ENCODE measurements at regions not wholly inside any gene's neighbourhood (a gene's known extent, or its start where the extent isn't known, plus 50 kb on each side); places are given as distances from the start of the nearest gene placed in this dataset.

DNA sequence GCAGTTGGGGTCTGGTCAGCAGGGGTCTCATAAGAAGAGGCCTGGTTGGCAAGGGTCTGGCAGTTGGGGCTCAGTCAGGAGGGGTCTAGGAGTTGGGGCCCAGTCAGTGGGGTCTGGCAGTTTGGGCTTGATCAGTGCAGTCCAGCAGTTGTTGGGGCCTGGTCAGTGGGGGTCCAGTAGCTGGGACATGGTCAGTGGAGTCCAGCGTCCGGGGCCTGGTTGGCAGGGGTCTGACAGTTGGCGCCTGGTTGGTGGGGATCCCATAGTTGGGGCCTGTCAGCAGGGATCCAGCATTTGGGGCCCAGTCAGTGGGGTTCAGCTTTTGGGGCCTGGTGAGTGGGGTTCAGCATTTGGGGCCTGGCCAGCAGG is 60.5 kb upstream of the TPM4 start:
- peaks cover 87% of the 10 kb centered on the region for H3K9me3 ChIP-seq (ENCODE audit: insufficient read depth, low read depth, low read length)
- no peaks in the 10 kb centered on the region for H3K4me1 ChIP-seq (ENCODE audit: insufficient read depth, low read length)
- no peak overlapping the region for H3K9ac ChIP-seq (ENCODE audit: low read depth, low read length)
- H3K4me3 ChIP-seq (ENCODE audit: low read length): no peak overlapping the region
- H3K36me3 ChIP-seq (ENCODE audit: insufficient read depth, low read length): no peaks in the 10 kb centered on the region
- H3K27me3 ChIP-seq (ENCODE audit: insufficient read depth, low read length): no peaks in the 10 kb centered on the region
- H3K27ac ChIP-seq (ENCODE audit: low read depth, low read length): no peak overlapping the region
- 76% methylated on average over 3 of the region's 3 CpGs for WGBS

DNA sequence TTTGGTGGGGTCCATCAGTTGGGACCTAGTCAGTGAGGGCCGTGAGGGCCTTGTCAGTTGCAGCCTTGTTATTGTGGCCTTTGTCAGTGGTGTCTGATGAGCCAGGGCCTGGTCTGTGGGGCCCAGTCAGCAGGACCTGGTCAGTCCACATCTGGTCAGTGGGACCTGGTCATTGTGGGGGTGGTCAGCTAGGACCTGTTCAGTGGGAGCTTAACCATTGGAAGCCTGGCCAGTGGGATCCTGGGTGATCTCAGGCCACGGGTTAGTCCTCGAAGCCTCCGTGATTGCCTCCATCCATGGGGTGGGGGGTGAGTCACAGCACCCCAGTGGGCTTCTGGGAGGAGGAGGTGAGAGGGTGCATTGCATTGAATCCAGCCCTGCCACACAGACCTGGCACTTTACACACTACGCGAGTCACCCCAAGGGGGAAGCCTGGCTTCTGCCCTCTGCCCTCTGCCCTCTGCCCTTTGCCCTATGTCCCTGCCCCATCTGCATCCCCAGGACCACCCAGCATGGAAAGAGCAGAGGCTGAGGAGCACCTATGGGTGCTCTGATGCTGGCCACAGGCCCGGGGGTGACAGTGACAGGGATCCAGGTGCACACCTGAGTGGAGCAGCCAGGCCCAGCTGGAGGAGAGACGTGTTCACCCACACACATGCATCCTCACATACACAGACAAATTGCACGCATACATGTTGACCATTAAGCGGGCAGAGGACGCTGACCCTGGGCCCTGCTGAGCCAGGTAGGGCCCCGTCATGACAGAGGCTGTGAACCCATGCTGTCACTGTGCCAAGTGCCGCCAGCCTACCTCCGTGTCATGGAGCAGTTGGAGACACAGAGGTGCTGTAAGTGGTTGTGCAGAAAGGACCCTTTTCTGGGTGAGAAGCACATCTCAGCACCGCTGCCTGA is 59.8 kb upstream of the TPM4 start:
- Histone ChIP-seq H3K27ac (ENCODE audit: low read depth, low read length) (no peak overlapping the region), H3K4me1 (ENCODE audit: insufficient read depth, low read length) (no peaks in the 10 kb centered on the region), H3K36me3 (ENCODE audit: insufficient read depth, low read length) (no peaks in the 10 kb centered on the region), H3K27me3 (ENCODE audit: insufficient read depth, low read length) (no peaks in the 10 kb centered on the region), H3K9me3 (ENCODE audit: insufficient read depth, low read depth, low read length) (peaks cover 88% of the 10 kb centered on the region), H3K9ac (ENCODE audit: low read depth, low read length) (no peak overlapping the region), H3K4me3 (ENCODE audit: low read length) (no peak overlapping the region)
- WGBS: 86% methylated on average over 15 of the region's 15 CpGs

DNA sequence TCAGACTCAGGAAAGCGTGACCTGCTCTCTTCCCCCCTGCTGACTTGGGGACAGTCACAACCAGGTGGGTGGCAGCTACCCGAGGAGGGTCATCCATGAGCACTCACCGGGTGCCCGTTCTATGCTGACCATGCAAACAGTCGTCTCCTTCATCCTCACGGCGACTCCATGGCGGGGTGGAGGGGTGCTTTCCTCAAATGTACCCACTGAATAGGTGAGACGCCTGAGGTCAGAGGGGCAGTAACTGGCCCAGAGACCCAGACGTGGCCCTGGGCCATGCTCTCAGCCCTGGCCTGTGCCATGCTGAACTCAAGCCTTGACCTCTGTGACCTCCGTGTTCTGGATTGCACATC is 59.2 kb upstream of the TPM4 start:
- no peaks in the 10 kb centered on the region for H3K4me1 ChIP-seq (ENCODE audit: insufficient read depth, low read length)
- peaks cover 86% of the 10 kb centered on the region for H3K9me3 ChIP-seq (ENCODE audit: insufficient read depth, low read depth, low read length)
- no peak overlapping the region for H3K27ac ChIP-seq (ENCODE audit: low read depth, low read length)
- no peaks in the 10 kb centered on the region for H3K36me3 ChIP-seq (ENCODE audit: insufficient read depth, low read length)
- WGBS: 86% methylated on average over 11 of the region's 11 CpGs
- H3K9ac ChIP-seq (ENCODE audit: low read depth, low read length): no peak overlapping the region
- H3K4me3 ChIP-seq (ENCODE audit: low read length): no peak overlapping the region
- H3K27me3 ChIP-seq (ENCODE audit: insufficient read depth, low read length): no peaks in the 10 kb centered on the region

DNA sequence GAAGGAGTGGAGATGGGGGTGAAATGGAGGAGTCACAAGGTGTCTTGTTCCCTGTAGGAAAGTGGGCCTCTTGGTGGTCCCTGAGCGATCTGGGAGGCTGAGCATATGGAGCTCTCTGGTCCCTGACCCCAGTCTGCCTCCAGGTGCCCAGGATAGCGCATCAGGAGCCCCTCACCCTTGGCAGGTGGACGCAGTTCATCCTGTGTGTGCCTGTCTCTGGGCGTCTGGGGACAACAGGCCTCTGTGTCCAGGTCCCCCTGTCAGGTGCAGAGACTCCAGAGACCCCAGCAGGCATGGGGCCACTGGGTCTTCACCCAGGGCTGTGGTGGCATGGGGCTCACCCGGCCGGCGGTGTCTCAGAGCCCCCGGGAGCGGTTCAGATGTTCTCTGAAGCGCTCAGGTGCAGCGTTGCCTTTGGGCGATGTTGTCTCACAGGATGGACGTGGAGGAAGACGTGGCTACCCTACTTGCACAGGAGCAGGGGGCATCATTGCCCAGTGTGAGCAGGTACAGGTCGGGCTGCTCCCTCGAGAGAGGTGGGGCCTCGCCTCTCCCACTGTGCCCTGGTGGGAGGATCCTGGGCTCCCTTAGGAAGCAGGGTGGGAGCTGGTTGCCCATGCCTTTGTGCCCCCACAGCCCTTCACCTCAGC is 58.1 kb upstream of the TPM4 start:
- Histone ChIP-seq H3K9ac (ENCODE audit: low read depth, low read length) (no peak overlapping the region), H3K27me3 (ENCODE audit: insufficient read depth, low read length) (no peaks in the 10 kb centered on the region), H3K4me3 (ENCODE audit: low read length) (no peak overlapping the region), H3K36me3 (ENCODE audit: insufficient read depth, low read length) (no peaks in the 10 kb centered on the region), H3K9me3 (ENCODE audit: insufficient read depth, low read depth, low read length) (peaks cover 81% of the 10 kb centered on the region), H3K4me1 (ENCODE audit: insufficient read depth, low read length) (no peaks in the 10 kb centered on the region), H3K27ac (ENCODE audit: low read depth, low read length) (no peak overlapping the region)
- WGBS: 79% methylated on average over 17 of the region's 17 CpGs

DNA sequence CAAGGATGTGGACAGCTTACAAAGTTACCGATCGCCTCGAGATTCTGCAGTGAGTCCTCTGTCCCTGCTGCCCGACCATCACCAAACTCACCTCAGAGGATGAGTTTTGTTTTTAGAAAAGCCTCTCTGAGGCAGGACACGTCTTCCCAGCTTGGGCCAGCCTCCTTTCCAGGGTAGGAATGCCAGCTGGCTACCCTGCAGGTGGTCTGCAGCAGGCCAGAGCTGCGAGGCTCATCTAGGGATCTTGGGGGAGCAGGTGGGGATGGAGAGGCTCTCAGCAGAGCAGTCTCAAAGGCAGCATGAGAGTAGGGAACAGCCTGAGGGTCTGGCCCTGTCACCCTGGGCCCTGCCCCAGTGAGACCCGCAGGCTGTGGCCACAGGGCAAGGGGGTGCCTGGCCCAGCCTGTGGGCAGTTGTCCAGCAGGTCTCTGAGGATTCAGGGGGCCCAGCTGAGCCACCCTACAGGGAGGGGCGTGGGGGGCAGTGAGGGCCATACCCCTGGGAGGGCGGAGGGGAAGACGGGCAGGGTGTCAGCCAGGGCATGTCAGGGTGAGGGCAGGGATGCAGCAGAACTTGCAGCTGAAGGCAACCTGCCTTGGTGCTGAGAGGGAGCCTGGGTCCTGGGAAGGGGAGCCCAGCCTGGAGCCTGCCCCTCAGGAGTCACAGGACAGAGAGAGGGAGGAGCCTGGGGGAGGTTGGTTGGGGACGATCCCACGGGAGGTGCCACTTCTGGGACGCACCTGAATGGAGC is 57.3 kb upstream of the TPM4 start:
- Histone ChIP-seq H3K27ac (ENCODE audit: low read depth, low read length) (no peak overlapping the region), H3K9me3 (ENCODE audit: insufficient read depth, low read depth, low read length) (peaks cover 78% of the 10 kb centered on the region), H3K9ac (ENCODE audit: low read depth, low read length) (no peak overlapping the region), H3K4me1 (ENCODE audit: insufficient read depth, low read length) (no peaks in the 10 kb centered on the region), H3K36me3 (ENCODE audit: insufficient read depth, low read length) (no peaks in the 10 kb centered on the region), H3K27me3 (ENCODE audit: insufficient read depth, low read length) (no peaks in the 10 kb centered on the region), H3K4me3 (ENCODE audit: low read length) (no peak overlapping the region)
- WGBS: 79% methylated on average over 13 of the region's 13 CpGs

DNA sequence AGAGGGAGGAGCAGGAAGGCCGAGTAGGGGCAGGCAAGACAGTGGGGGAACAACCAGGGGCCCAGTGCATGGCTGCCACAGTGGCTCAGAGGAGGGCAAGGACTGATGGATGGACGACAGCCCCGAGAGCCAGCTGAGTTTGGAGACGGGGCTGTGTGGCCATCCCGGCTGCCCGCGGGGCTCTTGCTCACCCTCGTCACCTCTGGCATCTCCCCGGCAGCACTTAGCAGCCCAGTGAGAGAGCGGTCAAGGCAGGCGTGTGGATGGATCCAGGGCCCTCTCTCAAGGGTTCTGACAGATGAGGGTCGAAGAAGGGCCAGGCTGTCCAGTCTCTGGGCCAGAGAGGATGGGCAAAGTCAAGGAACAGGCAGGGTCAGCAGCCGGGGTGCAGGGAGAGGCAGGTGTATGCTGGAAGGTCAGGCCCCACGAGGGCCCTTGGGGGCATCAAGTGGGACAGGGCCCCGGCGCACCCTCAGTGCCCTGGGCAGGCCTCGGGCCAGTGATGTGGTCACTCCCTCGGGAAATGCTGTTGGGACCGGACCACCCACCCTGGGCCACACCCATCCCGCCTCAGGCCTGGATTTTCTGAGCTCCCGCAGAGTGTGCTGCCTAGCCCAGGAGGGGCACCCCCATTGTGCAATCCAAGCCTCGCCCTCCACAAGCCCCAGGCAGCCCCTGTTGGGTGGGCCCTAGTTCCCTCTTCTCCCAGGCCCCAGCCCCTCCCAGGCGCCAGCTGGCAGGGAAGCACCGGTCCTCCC is 56.4 kb upstream of the TPM4 start:
- WGBS: 87% methylated on average over 24 of the region's 24 CpGs
- no peaks in the 10 kb centered on the region for H3K27me3 ChIP-seq (ENCODE audit: insufficient read depth, low read length)
- no peaks in the 10 kb centered on the region for H3K36me3 ChIP-seq (ENCODE audit: insufficient read depth, low read length)
- no peak overlapping the region for H3K27ac ChIP-seq (ENCODE audit: low read depth, low read length)
- H3K9me3 ChIP-seq (ENCODE audit: insufficient read depth, low read depth, low read length): peaks cover 74% of the 10 kb centered on the region
- no peak overlapping the region for H3K4me3 ChIP-seq (ENCODE audit: low read length)
- H3K9ac ChIP-seq (ENCODE audit: low read depth, low read length): no peak overlapping the region
- no peaks in the 10 kb centered on the region for H3K4me1 ChIP-seq (ENCODE audit: insufficient read depth, low read length)

DNA sequence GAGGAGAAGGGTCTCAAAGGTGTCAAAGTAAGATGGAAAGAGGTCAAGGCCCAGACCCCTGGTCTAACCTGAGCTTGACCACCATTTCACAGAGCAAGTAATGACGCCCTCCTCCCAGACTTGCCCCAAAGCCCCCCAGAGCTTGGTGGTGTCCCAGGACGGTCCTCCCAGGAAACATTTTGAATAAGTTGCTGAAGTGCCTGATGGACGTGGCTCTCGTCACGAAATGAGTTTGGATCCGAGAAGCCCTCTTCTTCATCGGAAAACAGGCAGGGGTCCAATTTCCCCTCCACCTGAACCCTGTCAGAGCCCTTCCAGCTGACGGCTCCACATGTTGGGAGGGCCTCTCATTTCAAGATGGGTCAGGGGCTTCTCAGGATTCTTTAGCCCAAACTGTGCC is 54.5 kb upstream of the TPM4 start:
- H3K36me3 ChIP-seq (ENCODE audit: insufficient read depth, low read length): no peaks in the 10 kb centered on the region
- H3K9ac ChIP-seq (ENCODE audit: low read depth, low read length): no peak overlapping the region
- 76% methylated on average over 8 of the region's 8 CpGs for WGBS
- H3K27ac ChIP-seq (ENCODE audit: low read depth, low read length): no peak overlapping the region
- H3K4me3 ChIP-seq (ENCODE audit: low read length): no peak overlapping the region
- no peaks in the 10 kb centered on the region for H3K4me1 ChIP-seq (ENCODE audit: insufficient read depth, low read length)
- H3K9me3 ChIP-seq (ENCODE audit: insufficient read depth, low read depth, low read length): peaks cover 58% of the 10 kb centered on the region
- H3K27me3 ChIP-seq (ENCODE audit: insufficient read depth, low read length): no peaks in the 10 kb centered on the region

DNA sequence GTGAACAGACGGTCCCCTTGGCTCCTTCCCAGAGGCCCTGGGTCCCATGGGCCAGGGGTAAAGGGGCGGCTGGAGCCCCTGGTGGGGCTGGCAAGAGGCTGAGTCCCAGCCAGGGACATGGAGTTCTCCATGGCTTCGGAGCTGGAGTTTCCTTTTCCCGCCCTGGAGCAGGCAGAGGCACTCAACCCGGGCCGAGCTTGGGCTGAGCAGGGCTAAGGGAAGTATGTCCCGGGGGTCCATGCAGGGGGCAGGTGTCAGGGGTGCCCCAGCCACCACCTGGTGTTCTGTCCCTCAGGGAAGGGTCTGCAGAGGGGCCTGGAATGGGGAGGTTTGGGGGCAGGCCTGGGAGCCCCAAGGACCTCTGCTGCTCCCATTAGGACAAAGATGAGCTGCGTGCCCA is 54.0 kb upstream of the TPM4 start:
- Histone ChIP-seq H3K4me1 (ENCODE audit: insufficient read depth, low read length) (no peaks in the 10 kb centered on the region), H3K9ac (ENCODE audit: low read depth, low read length) (no peak overlapping the region), H3K27ac (ENCODE audit: low read depth, low read length) (no peak overlapping the region), H3K36me3 (ENCODE audit: insufficient read depth, low read length) (no peaks in the 10 kb centered on the region), H3K4me3 (ENCODE audit: low read length) (no peak overlapping the region), H3K9me3 (ENCODE audit: insufficient read depth, low read depth, low read length) (peaks cover 54% of the 10 kb centered on the region), H3K27me3 (ENCODE audit: insufficient read depth, low read length) (no peaks in the 10 kb centered on the region)
- 68% methylated on average over 8 of the region's 8 CpGs for whole genome bisulfite sequencing

DNA sequence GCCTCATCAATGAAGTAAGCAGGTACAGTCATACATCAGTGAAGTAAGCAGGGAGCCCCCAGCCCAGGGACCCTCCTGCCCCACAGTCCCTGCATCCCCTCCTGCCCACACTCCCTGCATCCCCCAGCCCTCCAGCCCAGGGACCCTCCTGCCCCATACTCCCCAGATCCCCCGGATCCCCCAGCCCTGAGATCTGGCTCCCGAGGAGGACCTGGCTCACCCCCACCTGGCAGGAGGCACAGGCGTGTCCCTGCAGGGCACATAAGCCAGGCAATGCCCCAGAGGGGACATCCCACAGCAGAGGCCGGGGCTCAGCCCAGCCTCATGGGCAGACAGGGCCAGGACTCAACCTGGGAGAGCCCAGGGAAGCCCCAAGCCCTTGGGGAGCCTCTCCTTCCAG is 53.6 kb upstream of the TPM4 start:
- H3K36me3 ChIP-seq (ENCODE audit: insufficient read depth, low read length): no peaks in the 10 kb centered on the region
- H3K4me1 ChIP-seq (ENCODE audit: insufficient read depth, low read length): no peaks in the 10 kb centered on the region
- H3K9ac ChIP-seq (ENCODE audit: low read depth, low read length): no peak overlapping the region
- WGBS: 77% methylated on average over 4 of the region's 4 CpGs
- H3K27ac ChIP-seq (ENCODE audit: low read depth, low read length): no peak overlapping the region
- no peak overlapping the region for H3K4me3 ChIP-seq (ENCODE audit: low read length)
- no peaks in the 10 kb centered on the region for H3K27me3 ChIP-seq (ENCODE audit: insufficient read depth, low read length)
- peaks cover 50% of the 10 kb centered on the region for H3K9me3 ChIP-seq (ENCODE audit: insufficient read depth, low read depth, low read length)

DNA sequence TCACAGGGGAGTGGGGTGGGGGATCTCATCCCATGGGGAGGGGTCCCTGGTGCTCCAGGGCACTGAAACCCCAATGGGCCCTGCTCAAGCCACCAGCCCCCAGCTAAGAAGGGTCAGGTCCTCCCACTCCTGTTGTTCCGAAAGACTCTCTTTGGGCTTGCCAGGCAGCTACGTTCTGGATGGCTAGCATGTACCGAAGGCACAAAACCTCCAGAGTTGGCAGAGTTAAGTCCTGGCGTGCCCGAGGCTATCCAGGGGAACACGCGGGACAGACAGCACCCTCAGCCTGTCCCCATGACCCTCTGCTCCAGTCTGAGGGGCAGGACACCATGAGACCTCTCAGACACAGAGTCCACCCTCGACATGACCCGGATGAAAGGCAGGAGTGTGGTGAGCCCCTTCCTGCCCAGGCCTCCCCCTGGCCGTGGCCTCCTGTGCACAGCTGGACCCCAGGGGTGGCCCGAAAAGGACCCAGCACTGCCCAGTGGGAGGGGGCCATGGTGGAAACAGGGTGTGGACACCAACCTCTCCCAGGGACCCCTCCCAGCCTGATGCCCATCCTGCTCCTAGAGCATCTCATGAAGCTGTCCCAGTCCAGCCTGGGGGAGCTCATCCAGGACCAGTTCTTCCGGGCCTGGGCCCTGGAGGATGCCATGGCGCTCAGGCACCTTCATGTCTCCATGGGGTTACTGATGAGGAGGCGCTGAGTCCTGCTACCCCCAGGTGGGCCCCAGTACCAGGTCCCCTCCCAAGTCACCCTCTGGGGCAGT is 53.0 kb upstream of the TPM4 start:
- Histone ChIP-seq H3K36me3 (ENCODE audit: insufficient read depth, low read length) (no peaks in the 10 kb centered on the region), H3K27ac (ENCODE audit: low read depth, low read length) (no peak overlapping the region), H3K4me1 (ENCODE audit: insufficient read depth, low read length) (no peaks in the 10 kb centered on the region), H3K4me3 (ENCODE audit: low read length) (no peak overlapping the region), H3K9me3 (ENCODE audit: insufficient read depth, low read depth, low read length) (peaks cover 44% of the 10 kb centered on the region), H3K27me3 (ENCODE audit: insufficient read depth, low read length) (no peaks in the 10 kb centered on the region), H3K9ac (ENCODE audit: low read depth, low read length) (no peak overlapping the region)
- WGBS: 74% methylated on average over 14 of the region's 14 CpGs
